Activated T-helper 2 cell treated with anti-CD3 and anti-CD28 coated beads, Interferon-gamma antibody, Interleukin-2, Interleukin-4, amounts not matched to agents 10 μg/mL and 5 μg/mL and 100 μg/mL, durations not matched to agents 14 hours and 24 hours and 36 hours (primary cell): ENCODE measurements at regions not wholly inside any gene's neighbourhood (a gene's known extent, or its start where the extent isn't known, plus 50 kb on each side); places are given as distances from the start of the nearest gene placed in this dataset.

Experiments
- DNase-seq: peaks from one replicate; pipeline ENCODE4 v3.0.0; 2021; ENCODE audit warnings: low spot score
- H3K27ac Mint-ChIP-seq: one replicate; pipeline ENCODE4 v1.8.0; 2021; ENCODE audit warnings: mixed read lengths
- H3K27me3 Mint-ChIP-seq: one replicate; pipeline ENCODE4 v1.8.0; 2021; ENCODE audit warnings: low read depth, mixed read lengths
- H3K36me3 Mint-ChIP-seq: one replicate; pipeline ENCODE4 v1.8.0; 2021; ENCODE audit warnings: low read depth, mixed read lengths
- H3K4me1 Mint-ChIP-seq: one replicate; pipeline ENCODE4 v1.8.0; 2021; ENCODE audit warnings: low read depth, mixed read lengths
- H3K4me3 Mint-ChIP-seq: one replicate; pipeline ENCODE4 v1.8.0; 2021; ENCODE audit warnings: low read depth, mild to moderate bottlenecking, moderate library complexity, mixed read lengths
- H3K9me3 Mint-ChIP-seq: one replicate; pipeline ENCODE4 v1.8.0; 2021; ENCODE audit warnings: mixed read lengths
- intact Hi-C: fragments of 100-400 bp; cut with micrococcal nuclease; formaldehyde crosslinking; loops from one replicate; pipeline ENCODE4 v1.15.1; 2023

- no peaks in the 10 kb centered on the region for H3K27me3 Mint-ChIP-seq
- no peak overlapping the region for H3K4me3 Mint-ChIP-seq
- intact Hi-C loops = no loop called here
- no peak overlapping the region for H3K27ac Mint-ChIP-seq
- peaks cover 11% of the 10 kb centered on the region for H3K9me3 Mint-ChIP-seq
- no peak for DNase-seq
- H3K4me1 Mint-ChIP-seq = no peaks in the 10 kb centered on the region
- H3K36me3 Mint-ChIP-seq = no peaks in the 10 kb centered on the region
Measured at GRCh38 chr2:122412360-122412759, 656.9 kb downstream of the TSN start.

- intact Hi-C loops = no loop called here
- no peak overlapping the region for H3K4me3 Mint-ChIP-seq
- H3K27ac Mint-ChIP-seq = no peak overlapping the region
- H3K9me3 Mint-ChIP-seq = peaks cover 11% of the 10 kb centered on the region
- DNase-seq = no peak
- no peaks in the 10 kb centered on the region for H3K4me1 Mint-ChIP-seq
- no peaks in the 10 kb centered on the region for H3K36me3 Mint-ChIP-seq
- H3K27me3 Mint-ChIP-seq = no peaks in the 10 kb centered on the region
Measured at GRCh38 chr2:122414902-122415301, 659.5 kb downstream of the TSN start.

GRCh38 chr2:122417114-122417513 is 661.7 kb downstream of the TSN start:
- intact Hi-C loops = no loop called here
- Mint-ChIP-seq H3K27me3 (no peaks in the 10 kb centered on the region), H3K27ac (no peak overlapping the region), H3K9me3 (no peaks in the 10 kb centered on the region), H3K4me1 (no peaks in the 10 kb centered on the region), H3K36me3 (no peaks in the 10 kb centered on the region), H3K4me3 (no peak overlapping the region)
- no peak for DNase-seq

GRCh38 chr2:122421775-122422174 is 666.3 kb downstream of the TSN start:
- Mint-ChIP-seq H3K27me3 (no peaks in the 10 kb centered on the region), H3K9me3 (no peaks in the 10 kb centered on the region), H3K4me1 (no peaks in the 10 kb centered on the region), H3K4me3 (no peak overlapping the region), H3K27ac (no peak overlapping the region), H3K36me3 (no peaks in the 10 kb centered on the region)
- DNase-seq = no peak
- intact Hi-C loops = no loop called here

GRCh38 chr2:122422384-122422991 is 667.0 kb downstream of the TSN start:
- Mint-ChIP-seq H3K36me3 (no peaks in the 10 kb centered on the region), H3K4me3 (no peak overlapping the region), H3K9me3 (no peaks in the 10 kb centered on the region), H3K4me1 (no peaks in the 10 kb centered on the region), H3K27ac (no peak overlapping the region), H3K27me3 (no peaks in the 10 kb centered on the region)
- DNase-seq = no peak
- intact Hi-C loops = no loop called here

- no peak for DNase-seq
- intact Hi-C loops = no loop called here
- Mint-ChIP-seq H3K4me3 (no peak overlapping the region), H3K36me3 (no peaks in the 10 kb centered on the region), H3K27ac (no peak overlapping the region), H3K9me3 (no peaks in the 10 kb centered on the region), H3K27me3 (no peaks in the 10 kb centered on the region), H3K4me1 (no peaks in the 10 kb centered on the region)
Measured at GRCh38 chr2:122423934-122424333, 668.5 kb downstream of the TSN start.

GRCh38 chr2:122433123-122433754 is 677.8 kb downstream of the TSN start:
- intact Hi-C loops = no loop called here
- Mint-ChIP-seq H3K9me3 (no peaks in the 10 kb centered on the region), H3K4me1 (no peaks in the 10 kb centered on the region), H3K27ac (no peak overlapping the region), H3K27me3 (no peaks in the 10 kb centered on the region), H3K36me3 (no peaks in the 10 kb centered on the region), H3K4me3 (no peak overlapping the region)
- DNase-seq = no peak

GRCh38 chr2:122445003-122445402 is 689.6 kb downstream of the TSN start:
- Mint-ChIP-seq H3K4me3 (no peak overlapping the region), H3K4me1 (no peaks in the 10 kb centered on the region), H3K36me3 (no peaks in the 10 kb centered on the region), H3K27ac (no peak overlapping the region), H3K27me3 (no peaks in the 10 kb centered on the region), H3K9me3 (no peaks in the 10 kb centered on the region)
- intact Hi-C loops = no loop called here
- no peak for DNase-seq

GRCh38 chr2:122446761-122447160 is 691.3 kb downstream of the TSN start:
- H3K9me3 Mint-ChIP-seq = no peaks in the 10 kb centered on the region
- H3K4me1 Mint-ChIP-seq = no peaks in the 10 kb centered on the region
- no peaks in the 10 kb centered on the region for H3K27me3 Mint-ChIP-seq
- DNase-seq = no peak
- H3K4me3 Mint-ChIP-seq = no peak overlapping the region
- H3K36me3 Mint-ChIP-seq = no peaks in the 10 kb centered on the region
- H3K27ac Mint-ChIP-seq = no peak overlapping the region
- intact Hi-C loops = no loop called here

GRCh38 chr2:122447237-122447636 is 691.8 kb downstream of the TSN start:
- intact Hi-C loops = no loop called here
- no peak overlapping the region for H3K4me3 Mint-ChIP-seq
- no peak overlapping the region for H3K27ac Mint-ChIP-seq
- no peaks in the 10 kb centered on the region for H3K36me3 Mint-ChIP-seq
- H3K27me3 Mint-ChIP-seq = no peaks in the 10 kb centered on the region
- no peaks in the 10 kb centered on the region for H3K4me1 Mint-ChIP-seq
- no peak for DNase-seq
- H3K9me3 Mint-ChIP-seq = no peaks in the 10 kb centered on the region

- H3K27me3 Mint-ChIP-seq = no peaks in the 10 kb centered on the region
- no peaks in the 10 kb centered on the region for H3K4me1 Mint-ChIP-seq
- no peaks in the 10 kb centered on the region for H3K36me3 Mint-ChIP-seq
- H3K9me3 Mint-ChIP-seq = no peaks in the 10 kb centered on the region
- no peak for DNase-seq
- no peak overlapping the region for H3K27ac Mint-ChIP-seq
- intact Hi-C loops = no loop called here
- H3K4me3 Mint-ChIP-seq = no peak overlapping the region
Measured at GRCh38 chr2:122451040-122451439, 695.6 kb downstream of the TSN start.

- H3K36me3 Mint-ChIP-seq = no peaks in the 10 kb centered on the region
- intact Hi-C loops = no loop called here
- no peak for DNase-seq
- no peaks in the 10 kb centered on the region for H3K27me3 Mint-ChIP-seq
- H3K4me3 Mint-ChIP-seq = no peak overlapping the region
- H3K27ac Mint-ChIP-seq = no peak overlapping the region
- no peaks in the 10 kb centered on the region for H3K4me1 Mint-ChIP-seq
- no peaks in the 10 kb centered on the region for H3K9me3 Mint-ChIP-seq
Measured at GRCh38 chr2:122451697-122452096, 696.2 kb downstream of the TSN start.

GRCh38 chr2:122469147-122469546 is 713.7 kb downstream of the TSN start:
- Mint-ChIP-seq H3K27me3 (no peaks in the 10 kb centered on the region), H3K27ac (no peak overlapping the region), H3K36me3 (no peaks in the 10 kb centered on the region), H3K9me3 (no peaks in the 10 kb centered on the region), H3K4me1 (no peaks in the 10 kb centered on the region), H3K4me3 (no peak overlapping the region)
- DNase-seq = no peak
- intact Hi-C loops = no loop called here

- no peak for DNase-seq
- Mint-ChIP-seq H3K36me3 (no peaks in the 10 kb centered on the region), H3K4me3 (no peak overlapping the region), H3K27ac (no peak overlapping the region), H3K27me3 (no peaks in the 10 kb centered on the region), H3K4me1 (no peaks in the 10 kb centered on the region), H3K9me3 (no peaks in the 10 kb centered on the region)
- intact Hi-C loops = no loop called here
Measured at GRCh38 chr2:122471753-122472152, 716.3 kb downstream of the TSN start.
